NCI-H1436 treated with DMSO at 0.1 percent for 48 hours (cell line): ENCODE measurements at regions not wholly inside any gene's neighbourhood (a gene's known extent, or its start where the extent isn't known, plus 50 kb on each side); places are given as distances from the start of the nearest gene placed in this dataset.
"Not testable (repeated sequence)": the region's sequence is repeated elsewhere in the genome, so short reads cannot be mapped to it uniquely, and the experiment has no call there.

Experiments
- DNase-seq: peaks from one replicate; lab custom pipeline; 2025; lab: John Stamatoyannopoulos, UW

DNA sequence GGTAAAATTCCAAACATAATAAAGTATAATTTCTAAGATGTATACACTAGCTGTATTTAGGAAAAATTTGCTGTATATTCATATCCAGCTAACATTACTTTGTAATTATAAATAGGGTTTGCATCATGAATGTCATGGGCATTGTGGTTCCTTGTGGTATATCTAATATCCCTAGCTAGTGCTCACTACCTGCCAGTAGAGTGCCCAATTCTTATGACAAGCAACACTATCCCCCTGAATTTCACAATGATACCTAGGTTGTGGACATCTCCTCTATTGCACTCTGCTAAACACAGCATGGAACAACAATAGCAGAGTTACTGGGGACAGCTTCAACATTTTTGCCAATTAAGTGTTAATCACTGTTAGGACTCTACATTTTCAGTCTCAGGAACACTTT, 1656.5 kb downstream of the EFNA5 start:
- DNase-seq: no peak

DNA sequence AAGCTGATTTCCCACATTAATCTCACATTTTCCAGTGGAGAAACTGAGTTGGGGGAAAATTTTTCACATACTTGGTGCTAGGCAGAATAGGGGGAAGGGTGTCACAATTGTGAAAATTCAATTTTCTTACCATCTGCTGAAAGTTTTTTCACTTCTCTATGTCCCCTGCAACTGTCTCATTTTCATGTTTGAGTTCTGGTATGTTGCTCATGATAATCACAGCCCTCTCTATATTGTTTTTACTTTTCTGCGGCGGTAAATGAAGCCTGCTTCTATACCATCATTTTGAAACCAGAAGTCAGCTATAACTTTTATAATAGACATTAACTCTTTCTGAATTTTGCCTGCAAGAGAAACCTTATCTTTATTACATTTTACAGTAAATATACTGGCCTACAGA, 1664.5 kb downstream of the EFNA5 start:
- DNase-seq: no peak

DNA sequence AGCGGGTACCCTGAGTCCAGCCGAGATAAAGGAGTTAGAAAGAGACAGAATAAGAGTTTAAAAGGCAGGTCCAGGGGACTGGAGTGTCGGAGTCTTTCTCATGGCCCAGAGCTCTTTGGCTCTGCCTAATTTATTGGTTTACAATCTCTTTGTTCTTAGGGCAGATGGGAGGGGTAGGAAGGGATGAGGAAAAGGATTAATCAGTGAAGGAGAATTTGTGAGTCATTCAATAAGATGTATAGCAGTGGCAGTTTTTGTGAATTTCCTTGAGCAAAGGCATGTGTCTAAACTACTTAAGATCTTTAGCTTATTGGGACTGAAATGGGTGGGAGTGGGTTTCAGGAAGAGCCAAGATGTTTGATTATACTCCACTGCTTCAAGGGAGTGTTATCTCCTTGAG, 1671.7 kb downstream of the EFNA5 start:
- DNase-seq: not testable (repeated sequence)

DNA sequence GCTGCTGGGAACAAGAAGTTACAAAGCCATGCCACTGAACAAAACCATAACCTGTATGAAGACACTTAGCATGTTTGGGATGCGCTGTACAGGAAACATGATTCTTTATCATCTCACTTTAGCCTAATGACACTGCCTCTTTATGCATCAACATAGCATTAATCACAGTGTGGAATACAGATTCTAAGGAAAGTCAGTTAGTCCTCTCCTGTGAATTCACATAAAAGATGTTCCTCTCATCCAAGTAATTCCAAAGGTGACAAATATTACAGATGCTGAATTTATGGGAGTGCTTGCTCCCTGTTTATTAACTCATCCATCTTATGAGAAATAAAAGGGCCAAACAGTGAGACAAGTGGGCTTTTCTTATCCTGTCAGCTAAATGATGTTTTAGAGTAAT, 1677.7 kb downstream of the EFNA5 start:
- DNase-seq: no peak

DNA sequence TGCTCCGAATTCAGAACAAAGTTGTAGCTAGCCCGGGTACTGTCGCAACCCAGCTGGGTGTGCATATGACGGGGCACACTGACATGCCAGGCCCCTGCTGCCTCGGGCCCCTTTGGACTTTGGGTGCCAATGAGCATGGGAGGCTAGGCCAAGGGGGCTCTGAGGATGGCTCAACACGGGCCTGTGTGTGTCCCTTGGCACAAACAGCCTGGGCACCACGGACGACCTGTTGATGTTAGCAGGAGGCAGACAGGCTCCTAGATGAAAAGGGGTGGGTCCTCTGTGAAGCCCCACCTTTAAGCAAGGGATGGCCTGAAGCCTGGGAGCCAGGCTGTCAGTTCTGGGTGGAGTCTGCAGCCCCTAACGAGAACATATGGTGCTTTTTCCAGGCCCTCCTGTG, 1688.2 kb downstream of the EFNA5 start:
- DNase-seq: no peak

DNA sequence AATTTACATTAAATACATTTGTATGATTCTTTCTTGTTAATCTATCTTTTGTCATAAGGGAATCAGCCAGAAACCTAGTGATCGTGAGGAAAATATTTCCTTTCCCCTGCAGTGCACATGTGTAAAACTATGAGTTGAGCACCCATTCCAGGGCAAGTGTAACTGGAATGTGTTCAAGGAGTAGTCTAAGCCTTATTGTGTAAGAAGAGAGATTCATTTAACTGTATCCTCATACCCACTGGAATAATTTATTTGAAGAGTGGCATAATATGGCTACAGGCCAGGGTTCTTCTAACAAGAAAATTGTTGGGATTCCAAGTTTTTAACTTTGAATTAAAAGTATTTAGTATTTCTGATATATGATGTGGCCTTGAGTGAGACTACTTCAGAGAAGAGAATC, 1692.7 kb downstream of the EFNA5 start:
- DNase-seq: no peak

DNA sequence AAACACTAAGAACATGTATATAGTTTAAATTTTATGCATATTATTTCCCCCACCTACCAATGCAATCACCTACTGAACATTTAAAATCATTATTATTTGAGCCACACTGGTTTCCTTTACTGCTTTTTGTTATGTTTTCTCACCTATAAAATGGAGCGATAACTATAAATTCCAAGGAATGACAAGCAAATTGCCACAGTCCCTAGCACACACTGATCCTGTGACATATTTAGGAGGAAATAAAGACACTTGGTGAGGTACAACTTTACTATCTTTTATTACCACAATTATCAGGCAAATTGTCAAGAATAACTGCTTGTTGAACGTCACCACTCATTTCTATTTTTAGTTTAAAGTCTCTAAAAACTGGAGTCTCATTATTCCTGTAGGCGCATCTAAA, 1693.6 kb downstream of the EFNA5 start:
- no peak for DNase-seq

DNA sequence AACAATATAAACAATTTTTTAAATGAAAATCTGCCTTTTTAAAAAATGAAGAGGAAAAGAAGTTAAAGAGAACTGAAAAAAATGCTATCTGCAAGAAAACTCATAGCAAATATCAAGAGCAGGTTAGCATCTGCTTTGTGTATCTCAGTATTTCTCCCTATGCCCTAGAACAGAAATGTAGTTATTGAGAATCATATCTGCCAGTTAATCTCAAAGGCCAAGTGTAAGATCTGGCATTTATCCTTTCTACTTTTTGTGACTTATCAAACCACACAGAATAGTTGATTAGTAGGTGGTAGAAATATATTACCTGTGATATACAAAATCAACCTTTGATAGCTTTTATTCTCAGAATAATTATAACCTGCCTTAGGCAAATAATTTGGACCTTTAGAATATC, 1699.8 kb downstream of the EFNA5 start:
- no peak for DNase-seq

DNA sequence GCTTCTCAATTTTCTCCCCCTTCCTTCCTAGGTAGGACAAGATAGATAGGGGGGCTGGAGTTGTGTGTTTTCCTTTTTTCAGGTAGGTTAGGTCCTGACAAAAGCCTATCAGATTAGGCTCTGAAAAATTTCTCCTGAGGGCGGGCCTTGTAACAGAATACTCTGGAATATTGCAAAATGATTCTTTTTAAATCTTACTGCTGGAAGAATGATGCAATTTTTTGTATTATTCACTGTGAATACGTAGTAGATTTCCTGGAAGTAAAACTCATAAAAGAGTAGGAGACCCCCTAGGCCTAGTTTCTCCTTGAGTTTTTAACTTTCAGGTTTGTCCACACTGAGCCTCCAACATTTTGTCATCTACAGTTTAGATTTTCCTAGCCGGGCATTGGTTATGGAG, 1701.8 kb downstream of the EFNA5 start:
- no peak for DNase-seq

DNA sequence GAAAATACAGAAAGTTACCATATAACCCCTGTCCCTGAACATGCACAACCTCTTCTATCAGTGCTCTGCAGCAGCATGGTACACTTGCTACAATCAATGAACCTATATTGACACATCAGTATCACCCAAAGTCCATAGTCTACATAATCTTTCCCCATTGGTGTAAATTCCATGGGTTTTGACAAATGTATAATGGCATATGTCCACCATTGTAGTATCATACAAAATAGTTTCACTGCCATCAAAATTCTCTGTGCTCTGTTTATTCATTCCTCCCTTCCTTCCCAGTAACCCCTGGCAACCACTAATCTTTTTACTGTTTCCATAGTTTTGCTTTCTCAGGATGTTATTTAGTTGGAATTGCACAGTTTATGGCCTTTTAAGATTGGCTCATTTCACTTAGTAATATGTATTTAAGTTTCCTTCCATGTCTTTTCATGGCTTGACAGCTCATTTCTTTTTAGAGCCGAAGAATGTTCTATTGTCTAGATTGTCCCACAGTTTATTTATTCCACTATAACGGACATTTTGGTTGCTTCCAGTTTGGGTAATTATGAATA, 1707.0 kb downstream of the EFNA5 start:
- DNase-seq: no peak

DNA sequence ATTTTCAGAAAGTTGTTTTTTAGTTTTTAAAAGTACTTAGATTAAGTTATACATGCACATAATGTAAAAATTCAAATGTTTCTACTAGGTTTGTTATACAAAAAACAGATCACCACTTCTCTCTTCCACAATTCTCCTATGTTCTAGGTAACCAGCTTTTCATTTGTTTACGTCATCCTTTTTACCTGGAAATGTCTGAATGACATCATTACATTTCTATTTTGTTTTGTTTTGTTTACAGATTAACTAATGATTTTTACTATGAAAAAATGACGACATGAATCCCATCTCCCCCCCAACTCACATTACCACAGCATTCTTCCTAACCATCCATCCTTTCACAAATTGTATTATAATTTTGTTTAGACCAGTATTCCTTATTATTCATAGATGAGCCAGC, 1709.2 kb downstream of the EFNA5 start:
- DNase-seq: no peak

DNA sequence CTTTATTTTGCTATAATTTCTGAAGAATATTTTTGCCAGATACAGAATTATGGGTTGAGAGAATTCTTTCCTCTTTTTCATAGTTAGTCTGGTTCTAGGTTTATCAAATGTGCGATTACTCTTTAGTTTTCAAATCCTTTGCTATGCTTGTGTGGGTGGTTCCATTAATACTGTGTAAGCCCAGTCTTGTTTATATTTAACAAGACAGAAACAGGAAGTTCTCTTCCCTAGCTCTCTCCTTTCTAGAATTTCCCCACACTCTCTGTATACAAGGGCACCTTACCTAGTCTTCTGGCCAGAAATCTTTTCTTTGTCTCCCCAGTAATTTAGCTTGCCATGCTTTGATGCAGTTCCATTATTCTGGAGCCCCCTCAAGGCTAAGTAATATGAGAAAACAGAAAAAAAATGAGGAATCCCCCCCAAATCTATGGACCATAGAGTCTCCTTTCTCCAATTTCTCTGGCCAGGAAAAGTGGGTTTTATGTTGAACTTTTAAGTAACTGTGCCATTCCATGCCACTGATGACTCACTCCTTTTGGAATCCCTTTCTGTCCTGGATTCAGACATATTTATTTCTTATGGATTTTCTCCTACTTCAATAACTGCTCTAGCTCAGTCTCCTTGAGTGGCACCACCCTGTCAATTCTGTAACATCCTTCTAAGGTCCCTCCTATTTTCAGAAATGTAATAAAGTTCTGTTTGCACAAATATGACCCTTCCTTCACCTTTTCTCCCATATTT, 1714.1 kb downstream of the EFNA5 start:
- DNase-seq: no peak

DNA sequence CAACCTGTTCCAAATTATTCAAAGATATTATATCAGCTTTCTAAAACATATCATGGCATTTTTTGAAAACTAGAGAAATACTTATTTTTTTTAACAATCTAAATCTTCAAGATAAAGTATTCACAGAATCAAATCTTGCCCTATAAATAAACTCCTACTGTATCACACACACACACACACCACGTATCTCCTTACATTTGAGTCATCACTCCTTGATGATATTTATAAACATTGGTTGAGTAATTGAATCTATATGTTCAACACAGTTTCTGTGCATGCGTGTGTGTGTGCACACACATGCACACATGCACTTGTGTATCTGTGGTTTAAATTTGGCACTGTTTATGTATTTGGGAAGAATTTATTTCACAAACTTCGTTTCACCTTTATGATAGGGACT, 1716.4 kb downstream of the EFNA5 start:
- no peak for DNase-seq

DNA sequence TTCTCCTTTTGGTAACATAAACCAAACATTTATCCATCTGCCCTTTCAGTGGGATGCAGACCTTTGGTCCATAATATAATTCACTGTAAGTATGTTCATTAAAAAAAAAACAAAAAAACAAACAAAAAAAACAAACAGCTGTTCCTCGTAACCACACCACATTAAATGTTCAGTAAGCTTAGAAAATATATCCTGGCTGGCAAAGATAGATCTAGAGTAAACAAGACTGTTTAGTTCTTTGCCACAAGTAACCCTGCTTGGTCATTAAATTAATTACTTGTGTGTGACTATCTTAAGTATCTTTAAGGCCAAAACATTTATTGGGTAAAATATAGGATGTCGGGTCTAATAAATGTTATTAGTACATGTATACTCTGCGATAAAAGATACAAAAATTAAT, 1717.1 kb downstream of the EFNA5 start:
- no peak for DNase-seq

DNA sequence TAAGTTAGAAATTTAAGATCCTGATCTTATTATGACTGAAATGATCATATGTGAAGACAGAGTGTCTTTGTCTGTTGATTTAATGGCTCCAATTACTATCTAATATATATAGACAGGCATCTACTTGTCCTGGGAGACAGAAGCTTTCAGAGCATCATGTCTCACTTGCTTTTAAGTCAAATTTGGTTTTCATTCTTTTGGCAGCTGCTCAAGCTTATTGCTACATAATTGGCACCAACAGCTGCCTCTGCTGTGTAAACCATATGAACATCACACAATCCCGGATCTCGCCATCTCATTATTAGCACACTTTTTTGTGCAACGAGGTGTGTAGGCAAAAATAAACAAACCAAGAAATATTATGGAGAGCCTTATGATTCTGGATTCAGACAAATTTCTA, 1717.9 kb downstream of the EFNA5 start:
- peak; percentile 100 for DNase-seq

DNA sequence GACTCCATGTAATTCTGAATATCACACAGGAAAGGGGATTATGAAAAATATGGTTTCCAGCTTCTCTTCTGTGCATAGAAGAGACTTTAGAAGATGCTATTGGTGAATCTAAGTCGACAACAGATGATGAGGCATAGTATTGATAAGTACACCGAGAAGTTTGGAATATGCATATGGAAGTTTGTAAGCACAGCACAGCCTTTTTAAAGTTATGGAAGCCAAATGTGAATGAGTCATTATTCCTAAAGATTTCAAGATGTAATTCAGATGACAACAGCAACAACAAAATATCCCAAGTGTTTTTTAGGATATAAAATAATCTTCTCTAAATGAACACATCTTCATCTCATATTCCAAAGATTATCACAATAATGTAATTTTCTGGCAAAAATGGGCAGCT, 1723.3 kb downstream of the EFNA5 start:
- DNase-seq: no peak

DNA sequence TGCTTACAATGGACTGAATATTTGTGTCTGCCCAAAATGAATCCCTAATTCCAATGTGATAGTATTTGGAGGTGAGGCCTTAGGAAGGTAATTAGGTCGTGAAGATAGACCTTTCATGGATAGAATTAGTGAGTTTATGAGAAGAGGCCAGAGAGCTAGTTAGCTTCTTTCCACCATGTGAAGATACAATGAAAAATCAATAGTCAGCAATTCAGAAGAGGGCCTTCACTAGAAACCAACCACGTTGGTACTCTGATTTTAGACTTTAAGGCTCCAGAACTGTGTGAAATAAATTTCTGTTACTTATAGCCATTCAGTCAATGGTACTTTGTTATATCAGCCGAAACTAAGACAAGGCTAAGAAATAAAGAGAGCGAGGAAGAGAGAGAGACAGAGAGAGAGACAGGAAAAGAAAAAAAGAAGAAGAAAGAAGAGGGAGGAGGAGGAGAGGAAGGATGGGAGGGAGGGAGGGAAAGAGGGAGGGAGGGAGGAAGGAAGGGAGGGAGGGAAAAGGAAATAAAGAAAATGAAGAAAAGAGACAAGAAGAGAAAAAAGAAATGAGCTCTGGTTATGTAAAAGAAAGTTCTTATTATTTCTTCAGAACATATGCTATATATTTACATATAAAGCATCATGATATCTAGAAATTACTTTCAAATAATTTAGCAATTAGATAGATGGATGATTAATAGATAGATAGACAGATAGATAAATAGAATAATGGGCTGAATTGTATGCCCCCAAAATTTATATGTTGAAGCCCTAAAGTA, 1725.3 kb downstream of the EFNA5 start:
- no peak for DNase-seq

DNA sequence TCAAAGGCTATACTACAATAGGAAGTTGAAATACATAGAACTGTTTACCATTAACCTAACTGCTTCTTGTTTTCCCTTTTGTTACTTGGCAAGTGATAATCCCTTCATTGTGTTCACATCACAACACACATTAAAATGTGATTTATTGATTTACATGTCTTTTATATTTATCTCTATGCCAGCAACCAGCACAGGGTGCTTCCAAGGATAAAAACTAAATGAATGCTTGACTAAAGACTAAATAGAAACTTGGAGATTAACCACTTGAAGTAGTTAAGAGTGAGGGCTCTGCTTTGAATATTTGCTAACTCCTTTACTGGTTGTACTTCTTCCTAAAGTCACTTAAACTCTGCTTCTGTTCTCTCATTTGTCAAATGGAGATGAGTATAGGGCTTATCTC, 1730.6 kb downstream of the EFNA5 start:
- no peak for DNase-seq

DNA sequence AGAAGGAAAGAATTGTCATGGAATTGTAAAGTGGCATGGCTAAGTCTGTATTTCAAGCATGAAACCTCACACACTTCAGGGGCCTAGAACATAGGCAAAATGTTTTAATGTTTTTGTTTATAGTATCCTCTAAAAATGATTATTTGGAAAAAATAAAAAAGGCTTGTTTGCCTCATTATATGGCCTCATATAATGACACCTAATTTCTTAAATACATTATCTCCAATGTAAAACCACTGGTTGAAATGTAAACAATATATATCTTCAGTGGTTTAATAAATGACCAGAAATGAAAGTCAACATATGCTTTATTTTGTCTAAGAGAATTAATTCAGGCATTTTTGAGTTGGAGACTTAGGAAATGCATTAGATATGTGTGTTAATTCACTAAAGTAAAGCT, 1736.6 kb downstream of the EFNA5 start:
- DNase-seq: no peak

DNA sequence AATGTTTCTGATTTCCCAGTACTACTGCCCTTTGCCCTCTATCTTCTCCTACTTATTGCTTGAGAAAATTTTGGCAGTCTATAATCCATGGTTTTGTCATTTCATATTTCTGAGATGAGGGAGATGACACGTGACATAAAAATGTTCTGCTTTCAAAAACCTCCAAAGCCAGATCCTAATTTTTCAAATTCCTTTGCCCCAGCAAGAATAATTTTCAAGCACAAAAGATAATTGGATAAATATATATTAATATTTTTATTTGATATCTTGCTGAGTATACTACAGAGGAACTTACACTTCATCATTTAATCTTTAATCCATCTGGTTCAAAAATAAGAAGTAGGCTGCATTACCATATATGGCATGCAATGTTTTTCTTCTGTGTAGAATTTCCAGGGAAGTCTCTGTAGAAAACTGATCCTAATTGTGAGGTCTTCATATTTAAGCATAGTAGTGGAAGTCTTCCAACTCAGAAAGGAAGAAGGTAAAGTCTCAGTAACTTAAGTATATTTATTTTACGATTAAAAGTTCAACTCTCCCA, 1738.8 kb downstream of the EFNA5 start:
- no peak for DNase-seq

DNA sequence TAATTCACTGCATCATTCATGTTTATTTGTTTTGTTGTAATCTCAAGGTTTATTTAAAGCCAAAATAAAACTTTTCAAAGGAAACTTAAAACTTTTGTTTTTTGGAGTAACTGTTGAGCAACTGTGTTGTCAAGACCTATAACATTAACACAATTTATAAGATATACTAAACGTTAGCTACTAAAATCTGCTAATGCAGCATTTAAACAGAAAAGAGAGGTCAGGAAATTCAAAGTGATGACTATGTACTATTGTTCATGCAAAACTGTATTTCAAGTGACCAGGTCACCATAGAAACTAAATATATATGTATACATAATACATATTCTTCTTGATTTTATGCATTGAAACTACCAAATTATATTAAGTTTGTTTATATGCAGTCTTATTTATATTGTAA, 1740.9 kb downstream of the EFNA5 start:
- no peak for DNase-seq

DNA sequence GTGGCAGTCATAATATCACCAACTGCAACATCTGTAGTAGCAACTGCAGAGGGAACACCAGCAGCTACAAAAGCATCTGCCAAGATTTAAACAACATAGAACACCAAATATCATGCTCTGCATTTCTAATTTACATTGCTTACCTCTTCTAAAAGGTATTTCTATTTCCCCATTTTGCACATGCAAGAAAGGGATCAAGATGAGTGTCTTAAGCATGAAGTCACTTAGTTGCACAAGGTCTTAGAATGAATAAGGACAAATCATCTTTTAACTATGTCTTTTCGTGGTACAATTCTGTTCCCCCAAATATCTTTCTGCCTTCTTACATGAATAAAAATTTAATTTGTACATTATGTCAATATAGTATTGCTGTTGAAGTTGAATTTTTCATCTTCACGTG, 1746.4 kb downstream of the EFNA5 start:
- no peak for DNase-seq

DNA sequence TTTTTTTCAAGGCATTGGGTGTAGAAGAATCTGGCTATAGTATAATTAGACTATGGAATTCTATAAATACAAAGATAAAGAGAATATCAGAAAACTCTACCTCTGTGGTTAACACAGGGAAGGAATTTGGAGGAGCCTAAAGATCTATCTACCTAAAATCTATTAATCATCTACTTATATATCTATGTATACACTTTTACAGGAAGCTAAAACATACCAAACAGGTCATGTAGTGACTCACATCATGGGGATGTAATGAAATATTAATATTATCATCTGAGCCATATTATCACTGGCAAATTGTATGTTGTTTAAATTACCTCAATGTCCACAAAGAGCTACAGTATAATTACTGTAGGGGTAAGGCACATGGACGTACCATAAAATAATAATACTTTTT, 1748.2 kb downstream of the EFNA5 start:
- no peak for DNase-seq
